GM12878 (cell line): ENCODE measurements at regions not wholly inside any gene's neighbourhood (a gene's known extent, or its start where the extent isn't known, plus 50 kb on each side); places are given as distances from the start of the nearest gene placed in this dataset.

Experiments
- ATAC-seq: fragments of 200-7000 bp; cut with Tn5 transposase; 3 replicates; pipeline ENCODE4 v1.9.1; 2020; ENCODE audit warnings: mild to moderate bottlenecking, moderate library complexity
- BruUV-seq: library from RNA; stranded (reverse); fragments of 400-500 nt; replicated peaks from 2 replicates; lab custom pipeline; 2021; lab: Mats Ljungman, UMichigan
- CTCF ChIA-PET: fragments of 300-600 bp; sonication (Branson Sonifier 250); formaldehyde crosslinking; extraction: SDS; loops from one replicate; lab custom pipeline; 2021; ENCODE audit warnings: inconsistent platforms; lab: Yijun Ruan, JAX
- POLR2A ChIA-PET: fragments of 350-600 bp; formaldehyde crosslinking; extraction: SDS; loops from one replicate; lab custom pipeline; 2021; ENCODE audit warnings: inconsistent platforms; lab: Charles Lee
- RAD21 ChIA-PET: fragments of 300-600 bp; sonication (Branson Sonifier 250); formaldehyde crosslinking; loops from one replicate; lab custom pipeline; 2023; ENCODE audit warnings: antibody characterized with exemption; ENCODE audit not compliant: unreplicated experiment; lab: Charles Lee
- SMC1A ChIA-PET: fragments of 300-600 bp; sonication (Branson Sonifier 250); formaldehyde crosslinking; loops from one replicate; lab custom pipeline; 2023; ENCODE audit not compliant: unreplicated experiment, uncharacterized antibody; lab: Charles Lee
- DNase-seq: peaks from one replicate; pipeline ENCODE4 v3.0.0-alpha.2; 2011; ENCODE audit warnings: low read depth, low spot score
- FAIRE-seq: peaks from 3 replicates; lab custom pipeline; 2011; peaks lifted over from hg19 to GRCh38; lab: Jason Lieb, UNC
- H2AFZ ChIP-seq: 2 replicates; pipeline ENCODE4 v1.6.0; 2011; ENCODE audit warnings: low read depth, low read length, control low read depth; ENCODE audit not compliant: control insufficient read depth
- H3K27ac ChIP-seq: 2 replicates; pipeline ENCODE4 v1.5.1; 2011; ENCODE audit warnings: control low read depth; ENCODE audit not compliant: control insufficient read depth, insufficient read depth
- H3K27me3 ChIP-seq, 2 experiments: replicated peaks in 1 of 2; 2 replicates each; pipeline versions ENCODE4 v1.6.0 to v1.6.1; 2011; ENCODE audit warnings: low read length in 1 of 2; ENCODE audit not compliant: control insufficient read depth in 2 of 2, insufficient read depth in 2 of 2
- H3K36me3 ChIP-seq, 2 experiments: 2 replicates each; pipeline ENCODE4 v1.5.1; 2011; ENCODE audit warnings: low read length in 1 of 2; ENCODE audit not compliant: control insufficient read depth in 2 of 2, insufficient read depth in 2 of 2
- H3K4me1 ChIP-seq: 2 replicates; pipeline ENCODE4 v1.6.1; 2011; ENCODE audit warnings: mild to moderate bottlenecking, low read length, moderate library complexity, mixed read lengths; ENCODE audit not compliant: control insufficient read depth, insufficient read depth
- H3K4me2 ChIP-seq: 2 replicates; pipeline ENCODE4 v1.6.0; 2011; ENCODE audit warnings: control low read depth; ENCODE audit not compliant: control insufficient read depth, insufficient read depth
- H3K4me3 ChIP-seq: fragments of 200-600 bp; sonication (generic); 2 replicates; pipeline ENCODE4 v1.5.1; 2016
- H3K79me2 ChIP-seq: 2 replicates; pipeline ENCODE4 v1.6.0; 2011; ENCODE audit warnings: low read length; ENCODE audit not compliant: control insufficient read depth, insufficient read depth
- H3K9ac ChIP-seq: 2 replicates; pipeline ENCODE4 v1.8.0; 2011; ENCODE audit warnings: low read length, control low read depth, mixed read lengths; ENCODE audit not compliant: control insufficient read depth, insufficient read depth
- H3K9me3 ChIP-seq: replicated peaks from 3 replicates; pipeline ENCODE4 v1.5.1; 2011; ENCODE audit warnings: mild to moderate bottlenecking, low read length; ENCODE audit not compliant: control insufficient read depth, insufficient read depth
- H4K20me1 ChIP-seq: 2 replicates; pipeline ENCODE4 v1.6.0; 2011; ENCODE audit not compliant: control insufficient read depth, insufficient read depth
- ASH2L ChIP-seq: fragments of 300-600, 200-600 bp; sonication (generic); IDR thresholded peaks from 2 replicates; pipeline ENCODE4 v1.6.1; 2017; ENCODE audit warnings: low read depth, mild to moderate bottlenecking, borderline replicate concordance
- ATF7 ChIP-seq: fragments of 450-650 bp; IDR thresholded peaks from 2 replicates; pipeline ENCODE4 v1.6.1; 2016; ENCODE audit warnings: low read depth, mild to moderate bottlenecking
- ETV6 ChIP-seq, 2 experiments: fragments of 450-650 bp in 1 of 2; IDR thresholded peaks in 1 of 2; conservative IDR thresholded peaks in 1 of 2; 2 replicates each; pipeline ENCODE4 v1.6.1; 2014; ENCODE audit warnings: antibody characterized with exemption in 1 of 2, borderline replicate concordance in 1 of 2, low read depth in 1 of 2, mild to moderate bottlenecking in 1 of 2, moderate library complexity in 1 of 2
- HSF1 ChIP-seq: fragments of 150-350 bp; IDR thresholded peaks from 2 replicates; pipeline ENCODE4 v1.6.1; 2014; ENCODE audit warnings: mild to moderate bottlenecking, low read depth, low read length
- NFXL1 ChIP-seq: fragments of 450-650 bp; IDR thresholded peaks from 2 replicates; pipeline ENCODE4 v1.6.1; 2017; ENCODE audit warnings: antibody characterized with exemption, mild to moderate bottlenecking, borderline replicate concordance
- POLR2A ChIP-seq: IDR thresholded peaks from 2 replicates; pipeline ENCODE4 v1.6.1; 2011; ENCODE audit warnings: low read depth, mild to moderate bottlenecking, low read length
- RBBP5 ChIP-seq: fragments of 200-600 bp; sonication (generic); conservative IDR thresholded peaks from 2 replicates; pipeline ENCODE4 v1.6.1; 2016
- SP1 ChIP-seq: IDR thresholded peaks from one replicate; pipeline ENCODE4 v1.6.1; 2011; ENCODE audit warnings: low read depth, low read length
- SPI1 ChIP-seq: IDR thresholded peaks from 2 replicates; pipeline ENCODE4 v1.6.1; 2011; ENCODE audit warnings: low read depth, mild to moderate bottlenecking, low read length, moderate library complexity, borderline replicate concordance; ENCODE audit not compliant: insufficient read depth
- WGBS: methylation state at CpG from one replicate; pipeline ENCODE4 v1.1.6; 2016; ENCODE audit warnings: low lambda C conversion rate; ENCODE audit not compliant: insufficient replicate concordance, insufficient coverage; ENCODE audit errors: missing lambda C conversion rate; 5-methylcytosine and 5-hydroxymethylcytosine counted together
- in situ Hi-C: fragments of 300-500 bp; cut with MboI; formaldehyde crosslinking; loops from 9 replicates; pipeline ENCODE4 v1.14.3; 2018; ENCODE audit warnings: mixed read lengths
- intact Hi-C: fragments of 100-400 bp; cut with micrococcal nuclease; formaldehyde crosslinking; loops from one replicate; pipeline ENCODE4 v1.14.2; 2022; ENCODE audit not compliant: unreplicated experiment
- TF ChIP-seq, protein P1 (sequence below): fragments of 450-650 bp; IDR thresholded peaks from 2 replicates; pipeline ENCODE4 v1.6.1; 2017; ENCODE audit warnings: low read depth, mild to moderate bottlenecking, moderate library complexity
- TF ChIP-seq, protein P2 (sequence below): IDR thresholded peaks from 2 replicates; pipeline ENCODE4 v1.6.1; 2012; ENCODE audit warnings: mild to moderate bottlenecking, low read depth, low read length
- TF ChIP-seq, protein P3 (sequence below): IDR thresholded peaks from 2 replicates; pipeline ENCODE4 v1.6.1; 2011; ENCODE audit warnings: mild to moderate bottlenecking, low read depth, low read length, moderate library complexity; ENCODE audit not compliant: insufficient replicate concordance
- TF ChIP-seq, protein P4 (sequence below): fragments of 450-650 bp; formaldehyde crosslinking; IDR thresholded peaks from 2 replicates; pipeline ENCODE4 v1.4.0; 2020; ENCODE audit warnings: mild to moderate bottlenecking, moderate library complexity

- CTCF ChIA-PET = no interaction called here
- 50% methylated on average over 2 of the region's 2 CpGs for WGBS
- RAD21 ChIA-PET = no interaction called here
- no peak for TF ChIP-seq HSF1
- no peak for TF ChIP-seq RBBP5
- no peak for TF ChIP-seq POLR2A
- no peak for TF ChIP-seq ASH2L
- no peak for TF ChIP-seq ATF7
- no peak for TF ChIP-seq SP1
- TF ChIP-seq ETV6 (conservative IDR thresholded peaks at IDR 0.05 in 1 of 2, IDR thresholded peaks at IDR 0.05 in 1 of 2; ENCODE audit: borderline replicate concordance in 1 of 2, low read depth in 1 of 2) = no peak
- TF ChIP-seq, protein P1, sequence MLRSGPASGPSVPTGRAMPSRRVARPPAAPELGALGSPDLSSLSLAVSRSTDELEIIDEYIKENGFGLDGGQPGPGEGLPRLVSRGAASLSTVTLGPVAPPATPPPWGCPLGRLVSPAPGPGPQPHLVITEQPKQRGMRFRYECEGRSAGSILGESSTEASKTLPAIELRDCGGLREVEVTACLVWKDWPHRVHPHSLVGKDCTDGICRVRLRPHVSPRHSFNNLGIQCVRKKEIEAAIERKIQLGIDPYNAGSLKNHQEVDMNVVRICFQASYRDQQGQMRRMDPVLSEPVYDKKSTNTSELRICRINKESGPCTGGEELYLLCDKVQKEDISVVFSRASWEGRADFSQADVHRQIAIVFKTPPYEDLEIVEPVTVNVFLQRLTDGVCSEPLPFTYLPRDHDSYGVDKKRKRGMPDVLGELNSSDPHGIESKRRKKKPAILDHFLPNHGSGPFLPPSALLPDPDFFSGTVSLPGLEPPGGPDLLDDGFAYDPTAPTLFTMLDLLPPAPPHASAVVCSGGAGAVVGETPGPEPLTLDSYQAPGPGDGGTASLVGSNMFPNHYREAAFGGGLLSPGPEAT = no peak
- TF ChIP-seq, protein P2, sequence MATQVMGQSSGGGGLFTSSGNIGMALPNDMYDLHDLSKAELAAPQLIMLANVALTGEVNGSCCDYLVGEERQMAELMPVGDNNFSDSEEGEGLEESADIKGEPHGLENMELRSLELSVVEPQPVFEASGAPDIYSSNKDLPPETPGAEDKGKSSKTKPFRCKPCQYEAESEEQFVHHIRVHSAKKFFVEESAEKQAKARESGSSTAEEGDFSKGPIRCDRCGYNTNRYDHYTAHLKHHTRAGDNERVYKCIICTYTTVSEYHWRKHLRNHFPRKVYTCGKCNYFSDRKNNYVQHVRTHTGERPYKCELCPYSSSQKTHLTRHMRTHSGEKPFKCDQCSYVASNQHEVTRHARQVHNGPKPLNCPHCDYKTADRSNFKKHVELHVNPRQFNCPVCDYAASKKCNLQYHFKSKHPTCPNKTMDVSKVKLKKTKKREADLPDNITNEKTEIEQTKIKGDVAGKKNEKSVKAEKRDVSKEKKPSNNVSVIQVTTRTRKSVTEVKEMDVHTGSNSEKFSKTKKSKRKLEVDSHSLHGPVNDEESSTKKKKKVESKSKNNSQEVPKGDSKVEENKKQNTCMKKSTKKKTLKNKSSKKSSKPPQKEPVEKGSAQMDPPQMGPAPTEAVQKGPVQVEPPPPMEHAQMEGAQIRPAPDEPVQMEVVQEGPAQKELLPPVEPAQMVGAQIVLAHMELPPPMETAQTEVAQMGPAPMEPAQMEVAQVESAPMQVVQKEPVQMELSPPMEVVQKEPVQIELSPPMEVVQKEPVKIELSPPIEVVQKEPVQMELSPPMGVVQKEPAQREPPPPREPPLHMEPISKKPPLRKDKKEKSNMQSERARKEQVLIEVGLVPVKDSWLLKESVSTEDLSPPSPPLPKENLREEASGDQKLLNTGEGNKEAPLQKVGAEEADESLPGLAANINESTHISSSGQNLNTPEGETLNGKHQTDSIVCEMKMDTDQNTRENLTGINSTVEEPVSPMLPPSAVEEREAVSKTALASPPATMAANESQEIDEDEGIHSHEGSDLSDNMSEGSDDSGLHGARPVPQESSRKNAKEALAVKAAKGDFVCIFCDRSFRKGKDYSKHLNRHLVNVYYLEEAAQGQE = no peak
- TF ChIP-seq, protein P3, sequence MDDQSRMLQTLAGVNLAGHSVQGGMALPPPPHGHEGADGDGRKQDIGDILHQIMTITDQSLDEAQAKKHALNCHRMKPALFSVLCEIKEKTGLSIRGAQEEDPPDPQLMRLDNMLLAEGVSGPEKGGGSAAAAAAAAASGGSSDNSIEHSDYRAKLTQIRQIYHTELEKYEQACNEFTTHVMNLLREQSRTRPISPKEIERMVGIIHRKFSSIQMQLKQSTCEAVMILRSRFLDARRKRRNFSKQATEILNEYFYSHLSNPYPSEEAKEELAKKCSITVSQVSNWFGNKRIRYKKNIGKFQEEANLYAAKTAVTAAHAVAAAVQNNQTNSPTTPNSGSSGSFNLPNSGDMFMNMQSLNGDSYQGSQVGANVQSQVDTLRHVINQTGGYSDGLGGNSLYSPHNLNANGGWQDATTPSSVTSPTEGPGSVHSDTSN = no peak
- no peak for TF ChIP-seq NFXL1
- no peak for TF ChIP-seq SPI1
- TF ChIP-seq, protein P4, sequence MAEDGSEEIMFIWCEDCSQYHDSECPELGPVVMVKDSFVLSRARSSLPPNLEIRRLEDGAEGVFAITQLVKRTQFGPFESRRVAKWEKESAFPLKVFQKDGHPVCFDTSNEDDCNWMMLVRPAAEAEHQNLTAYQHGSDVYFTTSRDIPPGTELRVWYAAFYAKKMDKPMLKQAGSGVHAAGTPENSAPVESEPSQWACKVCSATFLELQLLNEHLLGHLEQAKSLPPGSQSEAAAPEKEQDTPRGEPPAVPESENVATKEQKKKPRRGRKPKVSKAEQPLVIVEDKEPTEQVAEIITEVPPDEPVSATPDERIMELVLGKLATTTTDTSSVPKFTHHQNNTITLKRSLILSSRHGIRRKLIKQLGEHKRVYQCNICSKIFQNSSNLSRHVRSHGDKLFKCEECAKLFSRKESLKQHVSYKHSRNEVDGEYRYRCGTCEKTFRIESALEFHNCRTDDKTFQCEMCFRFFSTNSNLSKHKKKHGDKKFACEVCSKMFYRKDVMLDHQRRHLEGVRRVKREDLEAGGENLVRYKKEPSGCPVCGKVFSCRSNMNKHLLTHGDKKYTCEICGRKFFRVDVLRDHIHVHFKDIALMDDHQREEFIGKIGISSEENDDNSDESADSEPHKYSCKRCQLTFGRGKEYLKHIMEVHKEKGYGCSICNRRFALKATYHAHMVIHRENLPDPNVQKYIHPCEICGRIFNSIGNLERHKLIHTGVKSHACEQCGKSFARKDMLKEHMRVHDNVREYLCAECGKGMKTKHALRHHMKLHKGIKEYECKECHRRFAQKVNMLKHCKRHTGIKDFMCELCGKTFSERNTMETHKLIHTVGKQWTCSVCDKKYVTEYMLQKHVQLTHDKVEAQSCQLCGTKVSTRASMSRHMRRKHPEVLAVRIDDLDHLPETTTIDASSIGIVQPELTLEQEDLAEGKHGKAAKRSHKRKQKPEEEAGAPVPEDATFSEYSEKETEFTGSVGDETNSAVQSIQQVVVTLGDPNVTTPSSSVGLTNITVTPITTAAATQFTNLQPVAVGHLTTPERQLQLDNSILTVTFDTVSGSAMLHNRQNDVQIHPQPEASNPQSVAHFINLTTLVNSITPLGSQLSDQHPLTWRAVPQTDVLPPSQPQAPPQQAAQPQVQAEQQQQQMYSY (CRISPR knock-in tag) = no peak
Measured at GRCh38 chr13:99778500-99778899, 193.1 kb downstream of the ZIC5 start.

More at GRCh38 chr13:99778500-99778899, 193.1 kb downstream of the ZIC5 start:
- intact Hi-C loops (no loop called here), in situ Hi-C loops (no loop called here)
- BruUV-seq = no TSS peak
- Histone ChIP-seq H3K79me2 (no peaks in the 10 kb centered on the region), H4K20me1 (no peaks in the 10 kb centered on the region), H3K4me1 (no peaks in the 10 kb centered on the region), H3K36me3 (no peaks in the 10 kb centered on the region), H3K4me2 (no peak overlapping the region), H3K9ac (no peak overlapping the region), H3K27me3 (no peaks in the 10 kb centered on the region), H3K4me3 (no peak overlapping the region), H3K27ac (no peak overlapping the region), H3K9me3 (no peaks in the 10 kb centered on the region; the same call in 2 of the 3 replicates), H2AFZ (no peak overlapping the region)
- SMC1A ChIA-PET = no interaction called here
- ATAC-seq (no peak), DNase-seq (no peak), FAIRE-seq (no peak)
- POLR2A ChIA-PET = no interaction called here
